Ovary (tissue), 3 donors: ENCODE measurements at regions not wholly inside any gene's neighbourhood (a gene's known extent, or its start where the extent isn't known, plus 50 kb on each side); places are given as distances from the start of the nearest gene placed in this dataset.

Source experiments
- CTCF ChIP-seq, 3 donors: fragments of 450-650 bp in 2 of 3; fragments of 200-600 bp in 1 of 3; IDR thresholded peaks; one replicate each; pipeline versions ENCODE4 v1.5.1 to v1.8.0; 2016 to 2022; ENCODE audit warnings: antibody characterized with exemption in 3 of 3, mild to moderate bottlenecking in 1 of 3
- EP300 ChIP-seq: sonication (generic); formaldehyde crosslinking; IDR thresholded peaks from one replicate; pipeline ENCODE4 v1.6.1; 2017; ENCODE audit warnings: antibody characterized with exemption
- POLR2A ChIP-seq: fragments of 450-650 bp; IDR thresholded peaks from one replicate; pipeline ENCODE4 v1.6.1; 2017; ENCODE audit warnings: antibody characterized with exemption, mild to moderate bottlenecking, moderate library complexity
- donor health status: DM: no; HTN: no; CAD: no.

- TF ChIP-seq CTCF (IDR thresholded peaks at IDR 0.05) (no peak), POLR2A (no peak), EP300 (no peak)
These were observed 92.9 kb upstream of the LCLAT1 start for GRCh38 chr2:30354150-30354549.
